GM12891 (cell line): ENCODE measurements at regions not wholly inside any gene's neighbourhood (a gene's known extent, or its start where the extent isn't known, plus 50 kb on each side); places are given as distances from the start of the nearest gene placed in this dataset.

Source experiments
- DNase-seq: peaks from one replicate; pipeline ENCODE4 v3.0.0; 2011; ENCODE audit warnings: low spot score; ENCODE audit not compliant: insufficient read length
- FAIRE-seq: peaks from 2 replicates; lab custom pipeline; 2011; peaks lifted over from hg19 to GRCh38; lab: Jason Lieb, UNC
- PAX5 ChIP-seq: IDR thresholded peaks from 2 replicates; pipeline ENCODE4 v1.6.1; 2011; ENCODE audit warnings: low read length, moderate library complexity, mild to moderate bottlenecking; ENCODE audit not compliant: insufficient read depth, severe bottlenecking
- POLR2A ChIP-seq: IDR thresholded peaks from 2 replicates; pipeline ENCODE4 v1.6.1; 2011; ENCODE audit warnings: low read depth, low read length, control low read depth
- POLR2AphosphoS5 ChIP-seq: IDR thresholded peaks from 2 replicates; pipeline ENCODE4 v1.6.1; 2011; ENCODE audit warnings: low read depth, low read length, control low read depth
- POU2F2 ChIP-seq: IDR thresholded peaks from 2 replicates; pipeline ENCODE4 v1.6.1; 2011; ENCODE audit warnings: low read depth, mild to moderate bottlenecking, control low read depth, low read length, moderate library complexity
- SPI1 ChIP-seq: IDR thresholded peaks from 2 replicates; pipeline ENCODE4 v1.6.1; 2011; ENCODE audit warnings: low read depth, low read length, control low read depth
- TAF1 ChIP-seq: IDR thresholded peaks from 2 replicates; pipeline ENCODE4 v1.6.1; 2011; ENCODE audit warnings: low read depth, low read length, control low read depth

GRCh38 chr2:15048000-15048399 is 415.5 kb downstream of the LRATD1 start:
- TF ChIP-seq POU2F2 (no peak), POLR2AphosphoS5 (no peak), SPI1 (no peak), PAX5 (no peak), TAF1 (no peak), POLR2A (no peak)
- DNase-seq (no peak), FAIRE-seq (no peak)

GRCh38 chr2:15049096-15049993 is 416.8 kb downstream of the LRATD1 start:
- DNase-seq = no peak
- FAIRE-seq = no peak
- TF ChIP-seq TAF1 = no peak
- TF ChIP-seq POLR2A = no peak
- no peak for TF ChIP-seq SPI1
- TF ChIP-seq PAX5 = no peak
- no peak for TF ChIP-seq POLR2AphosphoS5

GRCh38 chr2:15050483-15050882 is 418.0 kb downstream of the LRATD1 start:
- FAIRE-seq (no peak), DNase-seq (no peak)
- no peak for TF ChIP-seq SPI1
- TF ChIP-seq PAX5 = no peak
- no peak for TF ChIP-seq POU2F2
- TF ChIP-seq TAF1 = no peak
- no peak for TF ChIP-seq POLR2AphosphoS5
- no peak for TF ChIP-seq POLR2A

GRCh38 chr2:15053542-15053941 is 421.0 kb downstream of the LRATD1 start:
- FAIRE-seq (no peak), DNase-seq (no peak)
- no peak for TF ChIP-seq TAF1
- TF ChIP-seq POLR2AphosphoS5 = no peak

GRCh38 chr2:15058015-15058720 is 425.7 kb downstream of the LRATD1 start:
- peak; percentile 12 for DNase-seq

GRCh38 chr2:15058721-15059157 is 426.2 kb downstream of the LRATD1 start:
- TF ChIP-seq POLR2A (no peak), PAX5 (no peak), SPI1 (no peak), TAF1 (no peak), POU2F2 (no peak), POLR2AphosphoS5 (no peak)
- FAIRE-seq (no peak), DNase-seq (no peak)

More at GRCh38 chr2:15058015-15058720, 425.7 kb downstream of the LRATD1 start:
- TF ChIP-seq PAX5 = no peak
- no peak for TF ChIP-seq POU2F2
- TF ChIP-seq POLR2AphosphoS5 = no peak
- TF ChIP-seq POLR2A = no peak
- TF ChIP-seq SPI1 = no peak
- no peak for TF ChIP-seq TAF1
- FAIRE-seq = no peak

- no peak for TF ChIP-seq POLR2AphosphoS5
- TF ChIP-seq TAF1 = no peak
- TF ChIP-seq SPI1 = no peak
- TF ChIP-seq PAX5 = no peak
- TF ChIP-seq POLR2A = no peak
- TF ChIP-seq POU2F2 = no peak
- FAIRE-seq (no peak), DNase-seq (no peak)
These were observed 427.5 kb downstream of the LRATD1 start for GRCh38 chr2:15059870-15060512.

GRCh38 chr2:15061268-15061667 is 428.8 kb downstream of the LRATD1 start:
- FAIRE-seq (no peak), DNase-seq (no peak)
- no peak for TF ChIP-seq POU2F2
- no peak for TF ChIP-seq POLR2A
- no peak for TF ChIP-seq SPI1

- TF ChIP-seq TAF1 = no peak
- TF ChIP-seq PAX5 = no peak
- TF ChIP-seq SPI1 = no peak
- TF ChIP-seq POLR2A = no peak
- FAIRE-seq (no peak), DNase-seq (no peak)
These were observed 433.6 kb downstream of the LRATD1 start for GRCh38 chr2:15066138-15066537.
